ENCODE measurements at regions not wholly inside any gene's neighbourhood (a gene's known extent, or its start where the extent isn't known, plus 50 kb on each side); places are given as distances from the start of the nearest gene placed in this dataset.

GRCh38 chr3:16789344-16790120, 95.2 kb upstream of the PLCL2 start:
- no peak overlapping the region for H3K27ac ChIP-seq (ENCODE audit: low read depth in 2 of 2, low read length in 2 of 2)
- no peaks in the 10 kb centered on the region for H3K4me1 ChIP-seq (ENCODE audit: control insufficient read depth in 2 of 2, insufficient read depth in 2 of 2, low read length in 2 of 2)
- H3K27me3 ChIP-seq (ENCODE audit: control insufficient read depth in 2 of 2, insufficient read depth in 2 of 2, low read length in 2 of 2): no peaks in the 10 kb centered on the region
- no peak overlapping the region for H3K9ac ChIP-seq (ENCODE audit: low read depth in 1 of 2, low read length in 2 of 2)
- no peaks in the 10 kb centered on the region for H3K36me3 ChIP-seq (ENCODE audit: control insufficient read depth in 2 of 2, insufficient read depth in 2 of 2, low read length in 2 of 2)
- no peaks in the 10 kb centered on the region for H3K9me3 ChIP-seq (ENCODE audit: control insufficient read depth in 2 of 2, low read length in 2 of 2)
- H3K4me3 ChIP-seq (ENCODE audit: low read length in 2 of 2): no peak overlapping the region

- no peaks in the 10 kb centered on the region for H3K4me1 ChIP-seq (ENCODE audit: control insufficient read depth in 2 of 2, insufficient read depth in 2 of 2, low read length in 2 of 2)
- no peaks in the 10 kb centered on the region for H3K27me3 ChIP-seq (ENCODE audit: control insufficient read depth in 2 of 2, insufficient read depth in 2 of 2, low read length in 2 of 2)
- H3K27ac ChIP-seq (ENCODE audit: low read depth in 2 of 2, low read length in 2 of 2): no peak overlapping the region
- no peaks in the 10 kb centered on the region for H3K36me3 ChIP-seq (ENCODE audit: control insufficient read depth in 2 of 2, insufficient read depth in 2 of 2, low read length in 2 of 2)
- no peaks in the 10 kb centered on the region for H3K9me3 ChIP-seq (ENCODE audit: control insufficient read depth in 2 of 2, low read length in 2 of 2)
- H3K4me3 ChIP-seq (ENCODE audit: low read length in 2 of 2): no peak overlapping the region
- no peak overlapping the region for H3K9ac ChIP-seq (ENCODE audit: low read depth in 1 of 2, low read length in 2 of 2)
Measured at GRCh38 chr3:16790432-16791400, 94.0 kb upstream of the PLCL2 start.

- H3K4me3 ChIP-seq (ENCODE audit: low read length in 2 of 2): no peak overlapping the region
- no peaks in the 10 kb centered on the region for H3K27me3 ChIP-seq (ENCODE audit: control insufficient read depth in 2 of 2, insufficient read depth in 2 of 2, low read length in 2 of 2)
- no peak overlapping the region for H3K27ac ChIP-seq (ENCODE audit: low read depth in 2 of 2, low read length in 2 of 2)
- no peaks in the 10 kb centered on the region for H3K9me3 ChIP-seq (ENCODE audit: control insufficient read depth in 2 of 2, low read length in 2 of 2)
- no peaks in the 10 kb centered on the region for H3K4me1 ChIP-seq (ENCODE audit: control insufficient read depth in 2 of 2, insufficient read depth in 2 of 2, low read length in 2 of 2)
- no peak overlapping the region for H3K9ac ChIP-seq (ENCODE audit: low read depth in 1 of 2, low read length in 2 of 2)
- no peaks in the 10 kb centered on the region for H3K36me3 ChIP-seq (ENCODE audit: control insufficient read depth in 2 of 2, insufficient read depth in 2 of 2, low read length in 2 of 2)
Measured at GRCh38 chr3:16793321-16793720, 91.4 kb upstream of the PLCL2 start.

GRCh38 chr3:16794257-16794656, 90.5 kb upstream of the PLCL2 start:
- Histone ChIP-seq H3K4me1 (ENCODE audit: control insufficient read depth in 2 of 2, insufficient read depth in 2 of 2, low read length in 2 of 2) (no peaks in the 10 kb centered on the region), H3K36me3 (ENCODE audit: control insufficient read depth in 2 of 2, insufficient read depth in 2 of 2, low read length in 2 of 2) (no peaks in the 10 kb centered on the region), H3K9ac (ENCODE audit: low read depth in 1 of 2, low read length in 2 of 2) (no peak overlapping the region), H3K27ac (ENCODE audit: low read depth in 2 of 2, low read length in 2 of 2) (no peak overlapping the region), H3K4me3 (ENCODE audit: low read length in 2 of 2) (no peak overlapping the region), H3K9me3 (ENCODE audit: control insufficient read depth in 2 of 2, low read length in 2 of 2) (no peaks in the 10 kb centered on the region), H3K27me3 (ENCODE audit: control insufficient read depth in 2 of 2, insufficient read depth in 2 of 2, low read length in 2 of 2) (no peaks in the 10 kb centered on the region)

GRCh38 chr3:16795581-16795980, 89.2 kb upstream of the PLCL2 start:
- Histone ChIP-seq H3K36me3 (ENCODE audit: control insufficient read depth in 2 of 2, insufficient read depth in 2 of 2, low read length in 2 of 2) (no peaks in the 10 kb centered on the region), H3K9me3 (ENCODE audit: control insufficient read depth in 2 of 2, low read length in 2 of 2) (no peaks in the 10 kb centered on the region), H3K27me3 (ENCODE audit: control insufficient read depth in 2 of 2, insufficient read depth in 2 of 2, low read length in 2 of 2) (no peaks in the 10 kb centered on the region), H3K4me1 (ENCODE audit: control insufficient read depth in 2 of 2, insufficient read depth in 2 of 2, low read length in 2 of 2) (no peaks in the 10 kb centered on the region), H3K4me3 (ENCODE audit: low read length in 2 of 2) (no peak overlapping the region), H3K9ac (ENCODE audit: low read depth in 1 of 2, low read length in 2 of 2) (no peak overlapping the region), H3K27ac (ENCODE audit: low read depth in 2 of 2, low read length in 2 of 2) (no peak overlapping the region)

GRCh38 chr3:16797831-16798230, 86.9 kb upstream of the PLCL2 start:
- Histone ChIP-seq H3K9me3 (ENCODE audit: control insufficient read depth in 2 of 2, low read length in 2 of 2) (no peaks in the 10 kb centered on the region), H3K4me3 (ENCODE audit: low read length in 2 of 2) (no peak overlapping the region), H3K4me1 (ENCODE audit: control insufficient read depth in 2 of 2, insufficient read depth in 2 of 2, low read length in 2 of 2) (no peaks in the 10 kb centered on the region), H3K27ac (ENCODE audit: low read depth in 2 of 2, low read length in 2 of 2) (no peak overlapping the region), H3K27me3 (ENCODE audit: control insufficient read depth in 2 of 2, insufficient read depth in 2 of 2, low read length in 2 of 2) (no peaks in the 10 kb centered on the region), H3K36me3 (ENCODE audit: control insufficient read depth in 2 of 2, insufficient read depth in 2 of 2, low read length in 2 of 2) (no peaks in the 10 kb centered on the region), H3K9ac (ENCODE audit: low read depth in 1 of 2, low read length in 2 of 2) (no peak overlapping the region)

- H3K27ac ChIP-seq (ENCODE audit: low read depth in 2 of 2, low read length in 2 of 2): no peak overlapping the region
- no peaks in the 10 kb centered on the region for H3K36me3 ChIP-seq (ENCODE audit: control insufficient read depth in 2 of 2, insufficient read depth in 2 of 2, low read length in 2 of 2)
- no peaks in the 10 kb centered on the region for H3K27me3 ChIP-seq (ENCODE audit: control insufficient read depth in 2 of 2, insufficient read depth in 2 of 2, low read length in 2 of 2)
- no peaks in the 10 kb centered on the region for H3K4me1 ChIP-seq (ENCODE audit: control insufficient read depth in 2 of 2, insufficient read depth in 2 of 2, low read length in 2 of 2)
- no peaks in the 10 kb centered on the region for H3K9me3 ChIP-seq (ENCODE audit: control insufficient read depth in 2 of 2, low read length in 2 of 2)
- no peak overlapping the region for H3K4me3 ChIP-seq (ENCODE audit: low read length in 2 of 2)
- no peak overlapping the region for H3K9ac ChIP-seq (ENCODE audit: low read depth in 1 of 2, low read length in 2 of 2)
Measured at GRCh38 chr3:16798738-16799137, 86.0 kb upstream of the PLCL2 start.

GRCh38 chr3:16800361-16800760, 84.4 kb upstream of the PLCL2 start:
- Histone ChIP-seq H3K27ac (ENCODE audit: low read depth in 2 of 2, low read length in 2 of 2) (no peak overlapping the region), H3K9me3 (ENCODE audit: control insufficient read depth in 2 of 2, low read length in 2 of 2) (no peaks in the 10 kb centered on the region)

GRCh38 chr3:16801223-16801622, 83.5 kb upstream of the PLCL2 start:
- Histone ChIP-seq H3K4me3 (ENCODE audit: low read length in 2 of 2) (no peak overlapping the region), H3K36me3 (ENCODE audit: control insufficient read depth in 2 of 2, insufficient read depth in 2 of 2, low read length in 2 of 2) (no peaks in the 10 kb centered on the region), H3K4me1 (ENCODE audit: control insufficient read depth in 2 of 2, insufficient read depth in 2 of 2, low read length in 2 of 2) (no peaks in the 10 kb centered on the region), H3K9ac (ENCODE audit: low read depth in 1 of 2, low read length in 2 of 2) (no peak overlapping the region), H3K9me3 (ENCODE audit: control insufficient read depth in 2 of 2, low read length in 2 of 2) (no peaks in the 10 kb centered on the region), H3K27ac (ENCODE audit: low read depth in 2 of 2, low read length in 2 of 2) (no peak overlapping the region), H3K27me3 (ENCODE audit: control insufficient read depth in 2 of 2, insufficient read depth in 2 of 2, low read length in 2 of 2) (no peaks in the 10 kb centered on the region)

More at GRCh38 chr3:16800361-16800760, 84.4 kb upstream of the PLCL2 start:
- H3K9ac ChIP-seq (ENCODE audit: low read depth in 1 of 2, low read length in 2 of 2): no peak overlapping the region
- H3K36me3 ChIP-seq (ENCODE audit: control insufficient read depth in 2 of 2, insufficient read depth in 2 of 2, low read length in 2 of 2): no peaks in the 10 kb centered on the region
- no peaks in the 10 kb centered on the region for H3K27me3 ChIP-seq (ENCODE audit: control insufficient read depth in 2 of 2, insufficient read depth in 2 of 2, low read length in 2 of 2)
- no peak overlapping the region for H3K4me3 ChIP-seq (ENCODE audit: low read length in 2 of 2)
- H3K4me1 ChIP-seq (ENCODE audit: control insufficient read depth in 2 of 2, insufficient read depth in 2 of 2, low read length in 2 of 2): no peaks in the 10 kb centered on the region

GRCh38 chr3:16801698-16802097, 83.1 kb upstream of the PLCL2 start:
- Histone ChIP-seq H3K4me1 (ENCODE audit: control insufficient read depth in 2 of 2, insufficient read depth in 2 of 2, low read length in 2 of 2) (no peaks in the 10 kb centered on the region), H3K4me3 (ENCODE audit: low read length in 2 of 2) (no peak overlapping the region), H3K27me3 (ENCODE audit: control insufficient read depth in 2 of 2, insufficient read depth in 2 of 2, low read length in 2 of 2) (no peaks in the 10 kb centered on the region), H3K9me3 (ENCODE audit: control insufficient read depth in 2 of 2, low read length in 2 of 2) (no peaks in the 10 kb centered on the region), H3K9ac (ENCODE audit: low read depth in 1 of 2, low read length in 2 of 2) (no peak overlapping the region), H3K36me3 (ENCODE audit: control insufficient read depth in 2 of 2, insufficient read depth in 2 of 2, low read length in 2 of 2) (no peaks in the 10 kb centered on the region), H3K27ac (ENCODE audit: low read depth in 2 of 2, low read length in 2 of 2) (no peak overlapping the region)
